ENCODE measurements at regions not wholly inside any gene's neighbourhood (a gene's known extent, or its start where the extent isn't known, plus 50 kb on each side); places are given as distances from the start of the nearest gene placed in this dataset.

- no peak overlapping the region for H3K9ac ChIP-seq (ENCODE audit: insufficient read depth, low read length, poor library complexity, severe bottlenecking)
- Mint-ChIP-seq H3K27ac (no peak overlapping the region), H3K9me3 (no peaks in the 10 kb centered on the region), H3K27me3 (ENCODE audit: low read depth in 3 of 3) (peaks cover 0 to 5% (median 0%) of the 10 kb centered on the region in 3 donors), H3K4me3 (no peak overlapping the region), H3K4me1 (peaks cover 22% of the 10 kb centered on the region), H3K36me3 (no peaks in the 10 kb centered on the region)
- H3K9me3 ChIP-seq (replicated peaks in 1 of 2; ENCODE audit: control insufficient read depth in 1 of 2, insufficient read depth in 1 of 2, low read length in 2 of 2): no peaks in the 10 kb centered on the region
- no CpG with 5 or more reads among the region's 5 CpGs for WGBS (ENCODE audit: insufficient coverage)
- H4K20me1 ChIP-seq (ENCODE audit: insufficient read depth, low read length): no peaks in the 10 kb centered on the region
- no peak overlapping the region for H3K27ac ChIP-seq (ENCODE audit: low read depth in 1 of 2, low read length in 2 of 2)
- no peaks in the 10 kb centered on the region for H3K79me2 ChIP-seq (ENCODE audit: insufficient read depth, low read length)
- H3K4me3 ChIP-seq (replicated peaks in 1 of 3; ENCODE audit: low read depth in 2 of 3, low read length in 3 of 3): no peak overlapping the region
- no peak for TF ChIP-seq CTCF (IDR thresholded peaks at IDR 0.05)
- H3K4me1 ChIP-seq (ENCODE audit: control insufficient read depth in 1 of 2, insufficient read depth in 2 of 2, low read length in 2 of 2): peaks cover 16% of the 10 kb centered on the region in 2 donors
- H3K27me3 ChIP-seq (ENCODE audit: control insufficient read depth in 2 of 2, insufficient read depth in 2 of 2, low read length in 2 of 2): no peaks in the 10 kb centered on the region
- no peak for DNase-seq
- intact Hi-C loops (cut with micrococcal nuclease): no loop called here
- H3K36me3 ChIP-seq (replicated peaks in 1 of 2; ENCODE audit: control insufficient read depth in 1 of 2, insufficient read depth in 2 of 2, low read length in 2 of 2): no peaks in the 10 kb centered on the region
- H3K4me2 ChIP-seq (replicated peaks; ENCODE audit: extremely low read depth, low read length, poor library complexity, severe bottlenecking): no peak overlapping the region
- no peak overlapping the region for H2AFZ ChIP-seq (ENCODE audit: insufficient read depth, low read depth, low read length, poor library complexity, severe bottlenecking)
Measured at GRCh38 chr3:144032531-144033239, 61.1 kb downstream of the DIPK2A start.

GRCh38 chr3:144033240-144033589 lies 61.6 kb downstream of the DIPK2A start:
- peaks cover 0 to 5% (median 0%) of the 10 kb centered on the region in 3 donors for H3K27me3 Mint-ChIP-seq (ENCODE audit: low read depth in 3 of 3)
- no peak for DNase-seq
- H3K36me3 Mint-ChIP-seq: no peaks in the 10 kb centered on the region
- no peak overlapping the region for H3K4me2 ChIP-seq (replicated peaks; ENCODE audit: extremely low read depth, low read length, poor library complexity, severe bottlenecking)
- no peaks in the 10 kb centered on the region for H3K27me3 ChIP-seq (ENCODE audit: control insufficient read depth in 2 of 2, insufficient read depth in 2 of 2, low read length in 2 of 2)
- no peaks in the 10 kb centered on the region for H3K9me3 Mint-ChIP-seq
- no peaks in the 10 kb centered on the region for H3K79me2 ChIP-seq (ENCODE audit: insufficient read depth, low read length)
- no peak overlapping the region for H2AFZ ChIP-seq (ENCODE audit: insufficient read depth, low read depth, low read length, poor library complexity, severe bottlenecking)
- peaks cover 13 to 14% of the 10 kb centered on the region in 2 donors for H3K4me1 ChIP-seq (ENCODE audit: control insufficient read depth in 1 of 2, insufficient read depth in 2 of 2, low read length in 2 of 2)
- TF ChIP-seq CTCF (IDR thresholded peaks at IDR 0.05): no peak
- intact Hi-C loops (cut with micrococcal nuclease): no loop called here
- no peaks in the 10 kb centered on the region for H3K9me3 ChIP-seq (replicated peaks in 1 of 2; ENCODE audit: control insufficient read depth in 1 of 2, insufficient read depth in 1 of 2, low read length in 2 of 2)
- WGBS (ENCODE audit: insufficient coverage): no CpG with 5 or more reads among the region's 1 CpG
- peaks cover 19% of the 10 kb centered on the region for H3K4me1 Mint-ChIP-seq
- no peak overlapping the region for H3K4me3 ChIP-seq (replicated peaks in 1 of 3; ENCODE audit: low read depth in 2 of 3, low read length in 3 of 3)
- no peaks in the 10 kb centered on the region for H3K36me3 ChIP-seq (replicated peaks in 1 of 2; ENCODE audit: control insufficient read depth in 1 of 2, insufficient read depth in 2 of 2, low read length in 2 of 2)
- no peak overlapping the region for H3K4me3 Mint-ChIP-seq
- no peaks in the 10 kb centered on the region for H4K20me1 ChIP-seq (ENCODE audit: insufficient read depth, low read length)
- no peak overlapping the region for H3K27ac ChIP-seq (ENCODE audit: low read depth in 1 of 2, low read length in 2 of 2)
- H3K27ac Mint-ChIP-seq: no peak overlapping the region
- no peak overlapping the region for H3K9ac ChIP-seq (ENCODE audit: insufficient read depth, low read length, poor library complexity, severe bottlenecking)

Measured in CD14-positive monocyte (primary cell).